ENCODE measurements at regions not wholly inside any gene's neighbourhood (a gene's known extent, or its start where the extent isn't known, plus 50 kb on each side); places are given as distances from the start of the nearest gene placed in this dataset.

DNA sequence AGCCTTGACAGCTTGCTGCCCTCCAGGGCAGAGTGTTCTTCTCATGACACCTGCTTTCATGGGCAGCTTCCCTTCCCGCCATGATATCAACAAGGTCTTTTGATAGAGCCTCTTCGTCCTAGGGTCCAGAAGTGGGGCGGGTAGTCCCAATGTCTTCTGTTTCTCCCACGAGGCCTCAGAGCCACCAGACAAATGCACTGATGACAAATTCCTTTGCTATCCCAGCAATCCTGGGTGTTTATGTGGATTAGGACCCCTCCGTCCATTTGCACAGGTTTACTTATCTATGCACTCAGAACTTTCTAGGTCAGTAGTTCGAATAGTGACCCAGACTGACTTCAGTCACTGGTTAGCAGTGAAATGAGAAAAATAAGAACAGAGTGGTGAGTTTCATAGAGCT is 52.6 kb upstream of the PRMT8 start:
- no peak overlapping the region for H3K14ac ChIP-seq (replicated peaks; ENCODE audit: low read depth, low read length)
- no peak overlapping the region for H2BK20ac ChIP-seq (ENCODE audit: low read depth, low read length)
- H3K79me1 ChIP-seq (ENCODE audit: low read depth in 1 of 2, low read length in 2 of 2), result no peaks in the 10 kb centered on the region
- no peak overlapping the region for H3K23ac ChIP-seq (ENCODE audit: low read depth, low read length)
- H3K9me3 ChIP-seq (ENCODE audit: control insufficient read depth, insufficient read depth, low read length), result no peaks in the 10 kb centered on the region
- no peaks in the 10 kb centered on the region for H3K36me3 ChIP-seq (ENCODE audit: control insufficient read depth, insufficient read depth, low read length)
- TF ChIP-seq CTCF (conservative IDR thresholded peaks at IDR 0.05; ENCODE audit: low read depth, low read length), result no peak
- TF ChIP-seq CEBPB (IDR thresholded peaks at IDR 0.05; ENCODE audit: low read depth, low read length), result no peak
- TF ChIP-seq BHLHE40 (IDR thresholded peaks at IDR 0.05; ENCODE audit: low read depth, low read length), result no peak
- TF ChIP-seq USF2 (IDR thresholded peaks at IDR 0.05; ENCODE audit: low read depth, low read length), result no peak
- BruUV-seq (replicated peaks), result no TSS peak
- no peak overlapping the region for H2BK15ac ChIP-seq (ENCODE audit: low read depth, low read length)
- H4K91ac ChIP-seq (ENCODE audit: insufficient read depth, low read depth, low read length), result no peak overlapping the region
- intact Hi-C loops (cut with micrococcal nuclease), result no loop called here
- no CpG with 5 or more reads among the region's 6 CpGs for WGBS, 2 experiments (ENCODE audit: extremely low coverage in 2 of 2, insufficient read length in 1 of 2)
- H3K27ac ChIP-seq (ENCODE audit: insufficient read depth, low read length), result no peak overlapping the region
- H2BK5ac ChIP-seq (ENCODE audit: low read depth, low read length, poor library complexity, severe bottlenecking), result no peak overlapping the region
- no peak overlapping the region for H3K4me3 ChIP-seq (ENCODE audit: insufficient read depth, low read depth, low read length)
- no peak overlapping the region for H3K9ac ChIP-seq (ENCODE audit: low read depth, low read length)
- dilution Hi-C loops (cut with HindIII; ENCODE audit: low sequenced_read_pairs, unreplicated experiment), result no loop called here
- no peak overlapping the region for H4K8ac ChIP-seq (ENCODE audit: low read depth in 2 of 2, low read length in 2 of 2)
- no peak overlapping the region for H3K4me2 ChIP-seq (ENCODE audit: low read depth, low read length)
- H3K27me3 ChIP-seq (ENCODE audit: control insufficient read depth, insufficient read depth, low read length), result no peaks in the 10 kb centered on the region; the same call in 1 of the 2 replicates
- H3K9me1 ChIP-seq (ENCODE audit: insufficient read depth, low read length), result no peaks in the 10 kb centered on the region
- no peak overlapping the region for H2AFZ ChIP-seq (replicated peaks; ENCODE audit: low read length, poor library complexity)
- CTCF ChIA-PET, result no interaction called here
- in situ Hi-C loops (cut with MboI; ENCODE audit: low sequenced_read_pairs), result no loop called here
- no peak overlapping the region for H2BK120ac ChIP-seq (ENCODE audit: low read depth, low read length)
- H4K5ac ChIP-seq (ENCODE audit: low read depth, low read length), result no peak overlapping the region
- no peak overlapping the region for H3K18ac ChIP-seq (ENCODE audit: low read depth, low read length)
- no peak for DNase-seq
- H2AK9ac ChIP-seq (replicated peaks; ENCODE audit: low read depth, low read length, poor library complexity), result peak overlapping the region; percentile 0
- H2AK5ac ChIP-seq (ENCODE audit: low read depth, low read length), result no peak overlapping the region
- no peaks in the 10 kb centered on the region for H3K4me1 ChIP-seq (ENCODE audit: control insufficient read depth, insufficient read depth, low read length)
- POLR2A ChIA-PET (ENCODE audit: unreplicated experiment), result no interaction called here
- no peak for ATAC-seq (ENCODE audit: low read depth)
- H3K56ac ChIP-seq (ENCODE audit: extremely low read depth, insufficient read depth, low read length), result no peak overlapping the region
- no peak overlapping the region for H3K4ac ChIP-seq (ENCODE audit: low read depth, low read length)
- no peaks in the 10 kb centered on the region for H4K20me1 ChIP-seq (ENCODE audit: insufficient read depth, low read length)

Data from IMR-90 (cell line).